ENCODE measurements at regions not wholly inside any gene's neighbourhood (a gene's known extent, or its start where the extent isn't known, plus 50 kb on each side); places are given as distances from the start of the nearest gene placed in this dataset.

GRCh38 chr10:130795819-130796218 lies 515.7 kb downstream of the TCERG1L start:
- intact Hi-C loops (cut with DNase I), result no loop called here
- Histone ChIP-seq H3K9ac (ENCODE audit: low read depth in 2 of 2, low read length in 2 of 2) (no peak overlapping the region), H3K4me1 (no peaks in the 10 kb centered on the region), H3K27ac (no peak overlapping the region), H3K36me3 (no peaks in the 10 kb centered on the region), H3K4me3 (no peak overlapping the region), H3K9me3 (no peaks in the 10 kb centered on the region), H3K27me3 (no peaks in the 10 kb centered on the region)
- no peak for TF ChIP-seq CTCF (IDR thresholded peaks at IDR 0.05)
- DNase-seq, result no peak

- no peak overlapping the region for H3K4me3 ChIP-seq
- no peak for TF ChIP-seq CTCF (IDR thresholded peaks at IDR 0.05)
- H3K27ac ChIP-seq, result no peak overlapping the region
- no peak overlapping the region for H3K9ac ChIP-seq (ENCODE audit: low read depth in 2 of 2, low read length in 2 of 2)
- H3K36me3 ChIP-seq, result no peaks in the 10 kb centered on the region
- no peaks in the 10 kb centered on the region for H3K9me3 ChIP-seq
- intact Hi-C loops (cut with DNase I), result no loop called here
- DNase-seq, result no peak
- no peaks in the 10 kb centered on the region for H3K4me1 ChIP-seq
- no peaks in the 10 kb centered on the region for H3K27me3 ChIP-seq
These were observed 512.0 kb downstream of the TCERG1L start for GRCh38 chr10:130799532-130799931.

GRCh38 chr10:130800281-130800680 lies 511.2 kb downstream of the TCERG1L start:
- no peaks in the 10 kb centered on the region for H3K36me3 ChIP-seq
- H3K9me3 ChIP-seq, result no peaks in the 10 kb centered on the region
- no peak overlapping the region for H3K27ac ChIP-seq
- intact Hi-C loops (cut with DNase I), result no loop called here
- DNase-seq, result no peak
- H3K4me3 ChIP-seq, result no peak overlapping the region
- no peak overlapping the region for H3K9ac ChIP-seq (ENCODE audit: low read depth in 2 of 2, low read length in 2 of 2)
- no peak for TF ChIP-seq CTCF (IDR thresholded peaks at IDR 0.05)
- H3K4me1 ChIP-seq, result no peaks in the 10 kb centered on the region
- no peaks in the 10 kb centered on the region for H3K27me3 ChIP-seq

- intact Hi-C loops (cut with DNase I), result no loop called here
- no peak overlapping the region for H3K9ac ChIP-seq (ENCODE audit: low read depth in 2 of 2, low read length in 2 of 2)
- H3K36me3 ChIP-seq, result no peaks in the 10 kb centered on the region
- H3K4me1 ChIP-seq, result no peaks in the 10 kb centered on the region
- no peak overlapping the region for H3K4me3 ChIP-seq
- no peaks in the 10 kb centered on the region for H3K27me3 ChIP-seq
- H3K9me3 ChIP-seq, result no peaks in the 10 kb centered on the region
- no peak for TF ChIP-seq CTCF (IDR thresholded peaks at IDR 0.05)
- no peak overlapping the region for H3K27ac ChIP-seq
- no peak for DNase-seq
These were observed 510.2 kb downstream of the TCERG1L start for GRCh38 chr10:130801276-130801675.

- intact Hi-C loops (cut with DNase I), result no loop called here
- H3K9ac ChIP-seq (ENCODE audit: low read depth in 2 of 2, low read length in 2 of 2), result no peak overlapping the region
- H3K27me3 ChIP-seq, result no peaks in the 10 kb centered on the region
- no peaks in the 10 kb centered on the region for H3K4me1 ChIP-seq
- no peak for DNase-seq
- no peaks in the 10 kb centered on the region for H3K9me3 ChIP-seq
- H3K4me3 ChIP-seq, result no peak overlapping the region
- no peak for TF ChIP-seq CTCF (IDR thresholded peaks at IDR 0.05)
- no peak overlapping the region for H3K27ac ChIP-seq
- H3K36me3 ChIP-seq, result no peaks in the 10 kb centered on the region
These were observed 509.7 kb downstream of the TCERG1L start for GRCh38 chr10:130801784-130802183.

- H3K36me3 ChIP-seq, result no peaks in the 10 kb centered on the region
- no peak overlapping the region for H3K4me3 ChIP-seq
- no peaks in the 10 kb centered on the region for H3K27me3 ChIP-seq
- no peak for TF ChIP-seq CTCF (IDR thresholded peaks at IDR 0.05)
- intact Hi-C loops (cut with DNase I), result no loop called here
- H3K9me3 ChIP-seq, result no peaks in the 10 kb centered on the region
- no peaks in the 10 kb centered on the region for H3K4me1 ChIP-seq
- DNase-seq, result no peak
- no peak overlapping the region for H3K27ac ChIP-seq
- no peak overlapping the region for H3K9ac ChIP-seq (ENCODE audit: low read depth in 2 of 2, low read length in 2 of 2)
These were observed 509.2 kb downstream of the TCERG1L start for GRCh38 chr10:130802301-130802700.
